ENCODE measurements at regions not wholly inside any gene's neighbourhood (a gene's known extent, or its start where the extent isn't known, plus 50 kb on each side); places are given as distances from the start of the nearest gene placed in this dataset.

DNA sequence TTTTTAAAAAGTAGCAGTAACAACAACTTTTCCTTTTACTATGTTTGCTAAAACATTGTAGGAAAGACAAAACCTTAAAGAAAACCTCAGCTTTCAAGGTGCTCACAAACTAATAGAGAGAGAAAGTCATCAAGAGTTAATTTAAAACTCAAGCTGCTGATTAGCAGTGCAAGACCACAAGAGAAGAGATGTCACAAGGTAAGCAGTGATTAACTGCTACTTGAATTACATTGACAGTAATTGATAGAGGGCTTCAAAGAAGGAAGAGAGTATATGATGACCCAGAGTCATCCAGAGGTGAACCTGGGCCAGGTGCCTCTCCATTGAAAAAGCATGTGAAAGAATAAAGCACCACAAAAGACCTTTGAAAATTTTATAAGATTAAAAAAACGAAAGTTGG lies 939.6 kb upstream of the CNTNAP5 start:
- no peak for DNase-seq

DNA sequence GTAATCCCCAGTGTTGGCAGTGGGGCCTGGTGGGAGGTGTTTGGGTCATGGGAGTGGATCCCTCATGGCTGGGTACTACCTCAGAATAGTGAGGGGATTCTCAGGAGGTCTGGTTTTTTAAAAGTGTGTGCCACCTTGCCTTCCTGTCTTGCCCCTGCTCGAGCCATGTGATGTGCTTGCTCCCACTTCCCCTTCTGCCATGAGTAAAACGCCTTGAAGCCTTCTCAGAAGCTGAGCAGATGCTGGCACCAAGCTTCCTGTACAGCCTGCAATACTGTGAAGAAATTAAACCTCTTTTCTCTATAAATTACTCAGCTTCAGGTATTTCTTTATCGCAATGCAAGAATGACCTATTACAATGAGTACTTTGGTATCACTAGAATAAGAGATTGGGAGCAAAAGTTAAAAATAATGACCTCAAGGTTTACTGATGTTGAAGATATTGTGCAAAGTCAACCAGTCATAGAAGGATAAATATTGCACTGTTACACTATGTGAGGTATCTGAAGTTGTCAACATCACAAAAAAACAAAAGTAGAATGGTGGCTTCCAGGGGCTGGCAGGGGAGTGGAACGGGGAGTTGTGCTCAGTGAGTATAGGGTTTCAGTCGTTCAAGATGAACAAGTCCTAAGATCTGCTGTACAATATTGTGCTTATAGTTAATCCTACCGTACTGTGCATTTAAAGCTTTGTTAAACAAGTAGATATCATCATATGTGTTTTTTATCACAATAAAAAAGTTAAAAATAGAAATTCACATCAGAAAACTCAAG lies 938.3 kb upstream of the CNTNAP5 start:
- no peak for DNase-seq

DNA sequence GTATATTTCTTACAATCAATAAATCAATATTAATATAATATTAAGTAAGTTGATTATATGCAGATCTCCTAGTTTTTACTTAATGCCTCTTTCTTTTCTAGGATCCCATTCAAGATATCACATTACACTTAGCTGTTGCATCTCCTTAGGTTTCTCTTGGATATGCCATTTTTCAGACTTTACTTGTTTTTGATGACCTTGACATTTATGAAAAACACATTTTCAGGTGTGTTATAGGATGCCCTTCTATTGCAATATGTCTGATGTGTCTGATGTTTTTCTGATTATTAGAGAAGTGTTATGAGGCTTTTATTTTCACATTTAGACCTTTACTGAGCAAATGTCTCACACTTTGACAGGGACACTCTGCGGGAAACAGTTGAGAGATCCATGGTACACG lies 933.6 kb upstream of the CNTNAP5 start:
- no peak for DNase-seq

- no peak for DNase-seq
Measured at GRCh38 chr2:123093199-123093598, 931.9 kb upstream of the CNTNAP5 start.

DNA sequence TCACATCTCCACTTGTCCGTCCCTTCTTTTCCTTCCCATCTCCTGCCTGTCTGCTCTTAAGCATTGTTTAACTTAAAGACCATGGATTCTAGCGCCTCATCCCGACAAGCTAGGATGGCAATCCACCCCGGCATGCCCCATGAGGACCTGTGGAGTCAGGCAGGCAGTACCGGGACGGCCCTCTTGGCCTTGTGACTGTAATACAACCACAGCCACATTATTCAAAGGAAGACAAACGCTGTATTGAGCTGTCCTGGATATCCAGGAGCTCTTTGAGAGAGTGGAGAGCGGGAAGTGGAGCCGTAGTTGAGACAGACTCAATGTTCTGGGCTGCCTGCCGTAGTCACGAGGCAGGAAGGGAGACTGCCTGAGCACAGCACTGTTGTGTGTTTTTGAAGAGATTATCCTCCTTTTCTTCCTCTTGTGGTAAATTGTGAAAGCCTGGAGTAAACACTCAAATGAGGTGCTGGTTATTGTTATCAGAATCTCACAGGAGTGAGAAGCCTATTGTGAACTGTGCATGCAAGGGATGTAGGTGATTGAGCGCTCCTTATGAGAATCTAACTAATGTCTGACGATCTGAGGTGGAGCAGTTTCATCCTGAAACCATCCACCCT lies 929.8 kb upstream of the CNTNAP5 start:
- DNase-seq: no peak

DNA sequence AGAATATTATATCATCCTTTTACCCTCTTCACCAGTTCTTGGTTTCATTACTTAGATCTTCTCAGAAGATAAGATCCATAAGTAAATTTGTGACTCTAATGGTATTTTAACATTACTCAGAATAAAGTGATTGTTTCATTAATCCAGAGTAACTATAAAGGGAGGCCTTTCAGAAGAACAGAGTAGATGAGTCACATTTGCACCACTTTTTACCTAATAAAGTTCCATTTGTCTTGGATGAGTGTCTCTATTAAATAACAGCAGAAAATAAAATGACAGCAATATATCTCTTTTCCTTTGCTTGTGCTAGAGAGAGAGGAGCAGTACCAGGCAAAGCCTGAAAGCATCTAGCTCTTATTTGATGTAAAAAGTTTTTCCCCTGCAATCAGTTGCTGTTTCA lies 926.5 kb upstream of the CNTNAP5 start:
- no peak for DNase-seq

DNA sequence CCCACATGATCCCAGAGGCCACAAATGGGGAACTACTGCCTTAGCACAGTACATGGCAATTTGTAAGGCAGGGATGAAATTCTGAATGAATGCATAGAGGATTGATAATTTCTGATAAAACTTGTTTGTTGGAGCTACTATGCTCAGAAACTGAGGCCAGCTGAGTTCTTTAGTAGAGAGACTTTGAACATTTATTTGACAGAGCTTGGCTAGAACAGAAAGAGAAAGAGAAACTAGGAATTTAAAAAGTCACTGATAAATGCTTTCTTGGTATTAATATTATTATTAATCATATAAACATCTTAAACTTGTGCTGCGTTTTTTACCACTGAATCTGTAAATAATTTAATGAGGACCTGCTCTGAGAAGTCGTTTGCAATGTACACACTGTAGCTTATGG lies 923.7 kb upstream of the CNTNAP5 start:
- no peak for DNase-seq

DNA sequence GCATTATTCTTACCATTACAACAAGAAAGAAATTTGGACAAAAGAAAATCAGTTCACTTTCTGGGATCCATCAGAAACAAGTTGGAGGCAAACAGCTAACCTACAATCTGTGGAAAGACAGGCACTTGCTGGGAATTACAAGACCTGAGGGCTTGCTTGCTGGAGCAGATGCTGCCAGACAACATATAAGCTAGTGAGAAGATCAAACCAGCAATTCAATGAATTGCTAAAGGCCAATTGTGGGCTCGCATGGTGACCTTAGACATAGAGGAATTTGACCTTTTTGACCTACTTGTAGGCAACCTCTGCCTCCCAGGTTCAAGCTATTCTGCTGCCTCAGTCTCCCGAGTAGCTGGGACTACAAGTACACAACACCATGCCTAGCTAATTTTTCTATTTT lies 921.2 kb upstream of the CNTNAP5 start:
- DNase-seq: no peak

GRCh38 chr2:123116595-123116994 lies 908.5 kb upstream of the CNTNAP5 start:
- no peak for DNase-seq

DNA sequence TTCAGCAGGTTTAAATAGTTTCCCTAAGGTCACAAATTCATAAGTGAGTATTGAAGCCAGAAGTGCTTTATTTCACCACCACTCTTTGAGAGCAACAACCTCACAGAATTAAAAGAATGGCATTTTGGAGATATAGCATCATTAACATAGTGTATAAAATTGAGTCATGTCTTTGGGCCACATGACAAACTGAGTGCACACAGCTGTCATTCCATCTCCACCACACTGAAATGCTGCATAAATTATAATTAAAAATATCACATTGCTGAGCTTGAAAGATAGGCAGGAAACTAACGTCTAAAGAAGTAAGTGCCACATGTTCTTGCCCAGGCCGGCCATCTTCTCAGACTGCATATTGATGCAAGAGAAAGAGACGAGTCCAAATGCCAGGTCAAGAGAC lies 897.9 kb upstream of the CNTNAP5 start:
- no peak for DNase-seq

GRCh38 chr2:123128951-123129350 lies 896.1 kb upstream of the CNTNAP5 start:
- no peak for DNase-seq

DNA sequence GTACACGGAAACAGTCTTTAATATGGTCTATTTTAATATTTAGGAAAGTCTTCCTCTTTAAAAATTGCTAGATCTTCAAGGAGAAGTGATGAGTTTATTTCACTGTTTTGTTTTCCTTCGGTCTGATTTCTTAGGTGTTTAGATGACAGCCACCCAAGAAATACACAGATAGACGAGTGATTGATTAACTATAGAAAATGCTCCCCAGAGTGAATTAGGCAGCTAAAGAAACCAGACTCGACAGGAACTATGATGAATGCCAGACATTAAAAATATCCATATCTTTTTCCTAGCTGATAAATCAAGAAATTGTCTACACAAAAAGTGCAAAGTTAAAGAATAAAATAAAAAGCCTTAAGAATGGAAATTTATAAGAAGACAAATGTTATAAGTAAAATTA lies 888.7 kb upstream of the CNTNAP5 start:
- no peak for DNase-seq

- no peak for DNase-seq
Measured at GRCh38 chr2:123144082-123144481, 881.0 kb upstream of the CNTNAP5 start.

GRCh38 chr2:123153041-123153440 lies 872.0 kb upstream of the CNTNAP5 start:
- no peak for DNase-seq

DNA sequence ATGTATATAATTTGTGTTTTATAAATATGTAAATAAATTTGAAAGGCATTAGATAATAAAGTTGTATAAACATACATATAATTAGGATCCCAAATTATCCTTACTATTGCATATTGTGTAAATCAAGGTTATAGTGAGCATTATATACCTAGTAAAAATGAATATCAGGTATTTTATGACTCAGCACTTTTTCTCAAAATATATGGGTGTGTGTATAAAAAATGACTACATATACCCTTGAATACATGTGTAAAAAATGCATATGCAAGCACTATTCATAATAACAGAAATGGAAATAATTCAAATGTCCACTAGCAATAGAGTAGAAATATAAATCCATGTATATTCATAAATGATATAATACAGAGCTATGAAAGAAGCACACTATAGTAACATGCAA lies 870.9 kb upstream of the CNTNAP5 start:
- DNase-seq: no peak

GRCh38 chr2:123157016-123157415 lies 868.1 kb upstream of the CNTNAP5 start:
- DNase-seq: no peak

DNA sequence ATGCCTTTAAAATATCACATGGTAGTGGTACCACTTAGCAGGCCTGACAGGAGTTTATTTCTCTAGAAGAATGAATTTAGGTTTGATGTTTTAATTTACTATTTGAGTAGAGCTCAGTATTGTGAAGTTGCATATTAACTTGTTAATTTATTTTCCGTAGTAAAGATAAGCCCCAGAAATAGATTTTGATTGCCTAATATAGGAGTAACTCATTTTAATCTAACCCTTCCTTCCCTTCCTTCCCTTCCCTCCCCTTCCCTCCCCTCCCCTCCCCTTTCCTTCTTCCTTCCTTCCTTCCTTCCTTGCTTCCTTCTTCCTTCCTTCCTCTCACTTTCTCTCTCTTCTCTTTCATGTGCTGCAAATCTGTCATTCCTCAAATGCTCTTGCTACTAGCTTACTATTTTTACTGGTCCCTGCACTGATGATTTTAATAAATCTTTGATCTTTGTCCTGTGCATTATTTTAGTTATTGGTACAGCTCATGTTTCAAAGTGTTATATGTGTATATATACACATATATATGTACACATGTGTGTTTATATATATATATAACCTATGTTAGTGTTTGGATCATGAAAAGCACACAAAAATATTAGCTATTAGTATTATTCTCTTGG lies 862.6 kb upstream of the CNTNAP5 start:
- no peak for DNase-seq

DNA sequence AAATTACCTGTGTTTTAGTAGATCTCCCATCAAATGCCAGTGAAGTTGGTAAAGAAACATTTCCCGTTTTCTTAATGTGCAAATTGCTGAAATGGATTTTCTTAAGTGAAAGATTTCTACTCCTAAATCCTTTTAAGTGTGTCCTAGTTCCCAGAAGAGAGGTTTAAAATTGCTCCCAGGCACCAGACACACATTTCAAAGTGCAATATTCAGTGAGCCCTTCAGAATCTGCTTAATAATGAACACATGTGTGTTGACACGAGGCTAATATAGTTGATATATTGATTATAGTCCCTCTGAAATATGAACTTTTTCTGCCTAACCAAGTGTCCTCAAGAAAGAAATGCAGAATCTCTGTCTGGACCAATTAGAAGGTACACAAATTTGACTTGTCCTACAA lies 861.7 kb upstream of the CNTNAP5 start:
- DNase-seq: no peak

DNA sequence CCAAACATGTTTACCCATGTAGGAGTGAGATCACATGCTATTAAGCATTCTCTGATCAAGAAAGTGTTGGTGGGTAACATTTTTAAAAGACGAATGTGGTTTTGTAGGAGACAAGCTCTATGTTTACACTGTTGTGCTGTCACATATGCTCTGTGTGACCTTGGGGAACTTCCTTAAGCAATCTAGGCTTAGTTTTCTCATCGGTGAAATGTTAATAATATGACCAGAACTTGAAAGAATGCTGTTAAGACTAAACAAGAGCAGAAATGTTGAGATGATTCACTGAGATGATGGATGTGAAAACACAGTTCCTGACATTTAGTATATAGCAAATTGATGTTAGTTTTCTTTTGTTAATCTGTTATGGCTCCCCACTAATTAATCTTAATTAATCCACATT lies 860.9 kb upstream of the CNTNAP5 start:
- DNase-seq: no peak

- DNase-seq: no peak
Measured at GRCh38 chr2:123165616-123166015, 859.5 kb upstream of the CNTNAP5 start.

- no peak for DNase-seq
Measured at GRCh38 chr2:123179526-123179925, 845.6 kb upstream of the CNTNAP5 start.

GRCh38 chr2:123195957-123196356 lies 829.1 kb upstream of the CNTNAP5 start:
- DNase-seq: no peak

DNA sequence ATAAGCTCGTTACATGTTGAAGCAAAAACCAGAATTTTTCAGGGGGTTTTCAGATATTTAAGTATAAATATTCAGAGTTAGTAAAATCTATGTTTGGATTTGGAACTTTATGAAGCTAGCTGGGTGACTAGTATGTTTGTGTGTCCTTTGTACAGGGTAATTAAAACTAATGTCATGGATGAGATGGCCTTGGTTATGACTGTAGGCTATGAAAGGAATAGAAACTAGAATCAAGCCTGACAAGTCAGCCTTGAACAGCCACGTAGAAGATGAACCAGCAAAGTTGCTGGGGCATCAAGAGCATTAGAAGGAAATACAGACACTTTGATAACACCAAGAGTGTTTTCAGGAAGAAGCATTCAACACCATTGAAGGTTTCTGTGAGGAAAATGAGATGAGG lies 825.1 kb upstream of the CNTNAP5 start:
- DNase-seq: no peak

DNA sequence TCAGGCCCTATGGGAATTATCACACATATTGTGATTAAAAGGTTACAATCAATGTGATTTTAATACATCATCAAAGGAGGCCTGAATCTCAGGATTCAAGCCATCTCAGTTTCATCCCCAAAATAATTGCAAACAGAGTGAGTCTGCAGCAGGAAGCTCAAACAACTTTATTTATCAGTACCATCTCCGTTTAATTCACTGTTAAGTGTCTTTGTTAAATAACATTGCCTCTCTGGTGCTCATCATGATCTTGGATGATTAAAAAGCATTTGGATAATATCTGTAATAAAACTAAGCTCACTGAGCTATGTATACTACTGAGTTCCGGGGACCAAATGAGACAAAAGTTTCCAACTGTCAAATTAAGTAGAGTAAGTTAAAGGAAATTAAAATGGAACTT lies 817.8 kb upstream of the CNTNAP5 start:
- no peak for DNase-seq

DNA sequence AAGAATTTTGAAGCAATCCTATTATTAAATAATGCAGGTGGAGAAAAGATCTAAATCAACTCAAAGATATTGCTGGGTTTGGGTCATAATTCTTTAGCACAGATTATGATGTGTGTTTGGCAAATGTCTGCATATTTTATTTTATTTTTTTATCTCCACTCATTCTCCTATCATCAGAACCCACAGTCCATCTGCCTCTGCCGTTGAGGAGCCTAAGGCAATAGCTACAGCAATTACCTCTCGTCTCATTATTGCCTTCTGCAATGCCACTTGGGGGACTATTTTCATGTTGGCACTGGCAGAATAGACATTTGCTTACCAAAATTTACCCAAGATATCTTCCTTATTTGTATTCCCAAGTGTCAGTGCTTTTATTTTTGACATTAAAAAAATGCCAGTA lies 815.9 kb upstream of the CNTNAP5 start:
- no peak for DNase-seq

All from NCI-H2029 treated with DMSO at 0.1 percent for 48 hours (cell line).